ENCODE measurements at regions not wholly inside any gene's neighbourhood (a gene's known extent, or its start where the extent isn't known, plus 50 kb on each side); places are given as distances from the start of the nearest gene placed in this dataset.
"Not testable (repeated sequence)": the region's sequence is repeated elsewhere in the genome, so short reads cannot be mapped to it uniquely, and the experiment has no call there.

- DNase-seq (ENCODE audit: low read depth): no peak
Observed at GRCh38 chr4:177494791-177495190, 52.6 kb upstream of the AGA start.

- not testable (repeated sequence) for DNase-seq (ENCODE audit: low read depth)
Observed at GRCh38 chr4:177495626-177496025, 53.4 kb upstream of the AGA start.

- DNase-seq (ENCODE audit: low read depth): no peak
Observed at GRCh38 chr4:177499537-177499936, 57.3 kb upstream of the AGA start.

- DNase-seq (ENCODE audit: low read depth): no peak
Observed at GRCh38 chr4:177505171-177505615, 63.0 kb upstream of the AGA start.

GRCh38 chr4:177508662-177509061 lies 66.4 kb upstream of the AGA start:
- DNase-seq (ENCODE audit: low read depth): no peak

GRCh38 chr4:177509226-177509745 lies 67.0 kb upstream of the AGA start:
- no peak for DNase-seq (ENCODE audit: low read depth)

- DNase-seq (ENCODE audit: low read depth): no peak
Observed at GRCh38 chr4:177511611-177512010, 69.4 kb upstream of the AGA start.

GRCh38 chr4:177512646-177513045 lies 70.4 kb upstream of the AGA start:
- no peak for DNase-seq (ENCODE audit: low read depth)

- DNase-seq (ENCODE audit: low read depth): no peak
Observed at GRCh38 chr4:177517862-177518261, 75.6 kb upstream of the AGA start.

GRCh38 chr4:177519481-177520260 lies 77.4 kb upstream of the AGA start:
- no peak for DNase-seq (ENCODE audit: low read depth)

GRCh38 chr4:177528620-177529019 lies 86.4 kb upstream of the AGA start:
- DNase-seq (ENCODE audit: low read depth): no peak

- no peak for DNase-seq (ENCODE audit: low read depth)
Observed at GRCh38 chr4:177530561-177530960, 88.3 kb upstream of the AGA start.

GRCh38 chr4:177532358-177532757 lies 90.1 kb upstream of the AGA start:
- no peak for DNase-seq (ENCODE audit: low read depth)

GRCh38 chr4:177534841-177535240 lies 92.6 kb upstream of the AGA start:
- not testable (repeated sequence) for DNase-seq (ENCODE audit: low read depth)

GRCh38 chr4:177546745-177547144 lies 104.5 kb upstream of the AGA start:
- no peak for DNase-seq (ENCODE audit: low read depth)

GRCh38 chr4:177547985-177548384 lies 105.7 kb upstream of the AGA start:
- DNase-seq (ENCODE audit: low read depth): no peak

- peak; percentile 30 for DNase-seq (ENCODE audit: low read depth)
Observed at GRCh38 chr4:177555007-177555574, 112.9 kb upstream of the AGA start.

GRCh38 chr4:177557416-177557815 lies 115.2 kb upstream of the AGA start:
- DNase-seq (ENCODE audit: low read depth): no peak

GRCh38 chr4:177558995-177559394 lies 116.8 kb upstream of the AGA start:
- no peak for DNase-seq (ENCODE audit: low read depth)

- no peak for DNase-seq (ENCODE audit: low read depth)
Observed at GRCh38 chr4:177562163-177562562, 119.9 kb upstream of the AGA start.

GRCh38 chr4:177562859-177563258 lies 120.6 kb upstream of the AGA start:
- no peak for DNase-seq (ENCODE audit: low read depth)

- no peak for DNase-seq (ENCODE audit: low read depth)
Observed at GRCh38 chr4:177566691-177567090, 124.5 kb upstream of the AGA start.

GRCh38 chr4:177568931-177569330 lies 126.7 kb upstream of the AGA start:
- no peak for DNase-seq (ENCODE audit: low read depth)

- no peak for DNase-seq (ENCODE audit: low read depth)
Observed at GRCh38 chr4:177569434-177569833, 127.2 kb upstream of the AGA start.

Measured in HS-5 (cell line).